HFF-Myc (cell line): ENCODE measurements at regions not wholly inside any gene's neighbourhood (a gene's known extent, or its start where the extent isn't known, plus 50 kb on each side); places are given as distances from the start of the nearest gene placed in this dataset.

ENCODE experiments used
- DNase-seq: peaks from one replicate; pipeline ENCODE4 v3.0.0-alpha.2; 2011; ENCODE audit warnings: low read depth; ENCODE audit errors: extremely low read depth
- H3K4me3 ChIP-seq: replicated peaks from 2 replicates; pipeline ENCODE4 v1.5.1; 2011; ENCODE audit warnings: low read depth, mild to moderate bottlenecking, control low read depth, low read length
- TF ChIP-seq, protein P1 (sequence below): IDR thresholded peaks from 2 replicates; pipeline ENCODE4 v1.5.1; 2012; ENCODE audit warnings: mild to moderate bottlenecking, low read depth, low read length, control low read depth; ENCODE audit errors: missing control alignments

DNA sequence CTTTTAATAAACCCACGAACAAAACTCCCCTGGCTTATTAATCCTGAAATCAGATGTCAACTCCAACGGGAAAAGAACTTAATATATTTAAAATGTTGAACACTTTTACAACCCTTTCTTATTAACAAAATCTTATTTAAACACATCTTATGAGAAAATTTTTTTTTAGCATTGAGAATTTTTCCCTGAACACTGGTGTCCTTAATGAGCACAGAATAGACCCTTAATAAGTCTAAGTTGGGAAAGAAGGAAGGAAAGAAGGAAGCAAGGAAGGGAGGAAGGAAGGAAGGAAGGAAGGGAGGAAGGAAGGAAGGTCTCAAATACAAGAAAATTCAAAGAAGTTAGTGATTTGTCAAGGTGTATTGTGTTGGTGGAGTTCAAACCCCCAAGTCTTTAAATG lies 129.2 kb upstream of the COL1A2 start:
- no peak for DNase-seq
- TF ChIP-seq, protein P1, sequence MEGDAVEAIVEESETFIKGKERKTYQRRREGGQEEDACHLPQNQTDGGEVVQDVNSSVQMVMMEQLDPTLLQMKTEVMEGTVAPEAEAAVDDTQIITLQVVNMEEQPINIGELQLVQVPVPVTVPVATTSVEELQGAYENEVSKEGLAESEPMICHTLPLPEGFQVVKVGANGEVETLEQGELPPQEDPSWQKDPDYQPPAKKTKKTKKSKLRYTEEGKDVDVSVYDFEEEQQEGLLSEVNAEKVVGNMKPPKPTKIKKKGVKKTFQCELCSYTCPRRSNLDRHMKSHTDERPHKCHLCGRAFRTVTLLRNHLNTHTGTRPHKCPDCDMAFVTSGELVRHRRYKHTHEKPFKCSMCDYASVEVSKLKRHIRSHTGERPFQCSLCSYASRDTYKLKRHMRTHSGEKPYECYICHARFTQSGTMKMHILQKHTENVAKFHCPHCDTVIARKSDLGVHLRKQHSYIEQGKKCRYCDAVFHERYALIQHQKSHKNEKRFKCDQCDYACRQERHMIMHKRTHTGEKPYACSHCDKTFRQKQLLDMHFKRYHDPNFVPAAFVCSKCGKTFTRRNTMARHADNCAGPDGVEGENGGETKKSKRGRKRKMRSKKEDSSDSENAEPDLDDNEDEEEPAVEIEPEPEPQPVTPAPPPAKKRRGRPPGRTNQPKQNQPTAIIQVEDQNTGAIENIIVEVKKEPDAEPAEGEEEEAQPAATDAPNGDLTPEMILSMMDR: no peak
- H3K4me3 ChIP-seq: no peak overlapping the region

DNA sequence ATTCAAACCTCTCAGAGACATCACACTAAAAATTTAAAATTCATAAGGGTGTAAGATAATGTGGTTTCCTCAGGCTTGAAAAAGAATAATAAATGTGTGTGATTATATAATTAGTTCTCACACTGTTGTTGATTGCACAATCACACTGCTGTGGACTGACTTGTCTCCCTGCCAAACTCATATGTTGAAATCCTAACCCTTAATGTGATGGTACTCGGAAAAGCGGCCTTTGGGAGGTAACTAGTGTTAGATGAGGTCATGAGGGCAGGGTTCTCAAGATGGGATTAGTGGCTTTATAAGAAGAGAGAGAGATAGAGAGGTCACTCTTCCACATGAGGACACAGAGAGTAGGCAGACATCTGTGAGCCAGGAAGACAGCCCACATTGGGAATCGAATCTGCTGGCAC lies 128.5 kb upstream of the COL1A2 start:
- H3K4me3 ChIP-seq: no peak overlapping the region
- TF ChIP-seq, protein P1: no peak
- DNase-seq: no peak

DNA sequence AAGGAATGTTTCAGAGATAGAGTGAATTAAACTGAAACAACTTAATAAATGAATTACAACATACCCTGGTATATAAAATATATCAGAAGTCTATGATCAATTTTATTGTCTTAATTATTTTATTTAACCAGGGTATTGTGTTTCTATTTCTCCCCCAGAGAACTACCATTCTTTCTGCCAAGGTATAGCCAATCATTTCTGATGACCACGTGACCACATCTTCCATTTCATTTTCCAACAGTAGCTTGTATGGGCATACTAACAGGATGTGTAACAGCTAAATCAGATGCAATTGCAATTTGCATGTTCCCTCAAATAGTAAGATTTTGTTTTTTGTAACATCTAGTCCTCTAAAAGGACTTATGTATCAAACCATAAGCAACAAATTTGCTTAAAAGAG lies 123.9 kb upstream of the COL1A2 start:
- H3K4me3 ChIP-seq: no peak overlapping the region
- TF ChIP-seq, protein P1: no peak

DNA sequence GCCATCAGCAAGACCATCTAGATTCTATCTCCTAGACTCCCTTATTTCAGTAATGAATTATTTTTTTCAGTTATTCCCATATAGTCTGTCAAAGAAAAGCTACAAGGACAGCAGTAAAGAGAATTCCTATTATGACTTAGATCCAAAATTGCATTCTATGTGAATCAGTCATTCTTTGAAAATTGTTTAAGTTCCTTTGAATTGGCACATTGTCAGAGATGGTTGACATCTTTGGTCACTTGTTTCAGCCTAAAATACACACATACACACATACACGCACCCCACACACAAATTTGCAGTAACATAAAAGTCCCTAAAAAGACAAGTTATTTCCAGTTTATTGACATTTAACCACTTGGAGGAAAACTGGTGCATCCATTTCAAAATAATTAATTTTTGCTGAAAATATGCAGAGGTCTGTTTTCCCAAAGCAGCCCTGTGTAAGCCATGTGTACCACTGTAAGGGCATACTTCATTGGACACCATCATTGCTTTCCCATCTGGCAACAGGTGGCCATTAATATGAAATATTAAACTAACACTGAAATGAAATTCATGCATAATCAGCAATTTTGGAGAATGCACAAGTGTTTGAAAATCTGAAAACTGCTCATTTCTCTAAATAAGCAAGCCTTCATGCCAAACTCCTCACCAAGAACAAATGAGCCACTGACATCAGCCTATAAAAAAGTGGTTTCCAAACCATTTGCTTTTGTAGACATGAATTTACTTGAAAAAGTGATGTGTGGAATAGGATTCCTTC lies 121.7 kb upstream of the COL1A2 start:
- TF ChIP-seq, protein P1: no peak
- no peak for DNase-seq
- H3K4me3 ChIP-seq: no peak overlapping the region

More for the DNA sequence above, 123.9 kb upstream of the COL1A2 start:
- no peak for DNase-seq

DNA sequence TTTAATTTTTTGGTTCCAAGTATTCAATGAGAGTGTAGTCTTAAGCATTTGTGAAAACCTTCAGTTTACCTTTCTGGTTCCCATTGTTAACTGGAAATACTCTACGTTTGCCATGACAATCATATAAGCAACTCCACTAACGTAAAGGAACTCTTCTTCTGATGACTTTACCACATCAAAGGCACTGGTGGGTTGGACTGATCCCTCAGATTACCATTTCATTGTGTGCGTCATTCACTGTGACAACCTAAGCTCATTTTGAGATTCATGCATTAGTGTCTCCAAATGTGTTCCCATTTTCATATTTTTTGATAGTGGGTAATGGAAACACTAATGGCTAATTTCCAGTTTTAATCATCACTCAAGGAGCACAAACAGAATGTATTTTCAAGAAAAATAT lies 119.9 kb upstream of the COL1A2 start:
- TF ChIP-seq, protein P1: no peak

DNA sequence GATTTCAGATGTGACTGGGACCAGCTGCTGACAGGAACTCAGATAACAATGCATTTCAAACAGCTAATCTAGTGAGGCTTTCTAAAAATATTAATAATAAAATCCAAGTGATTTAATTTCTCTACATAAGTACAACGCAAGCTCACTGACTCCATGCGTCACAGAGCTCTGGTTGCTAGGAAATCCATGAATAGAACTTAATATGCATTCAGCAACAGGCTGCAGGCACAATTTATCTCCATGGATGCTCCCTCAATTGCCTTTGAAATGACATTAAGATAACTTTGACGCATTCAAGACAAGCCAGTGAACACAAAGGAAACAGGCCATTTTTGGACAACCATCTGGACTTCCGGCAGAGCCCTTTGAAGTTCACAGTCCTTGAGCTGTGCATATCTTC lies 118.7 kb upstream of the COL1A2 start:
- DNase-seq: no peak
- H3K4me3 ChIP-seq: no peak overlapping the region
- TF ChIP-seq, protein P1: no peak

More for the DNA sequence above, 119.9 kb upstream of the COL1A2 start:
- no peak overlapping the region for H3K4me3 ChIP-seq
- no peak for DNase-seq

DNA sequence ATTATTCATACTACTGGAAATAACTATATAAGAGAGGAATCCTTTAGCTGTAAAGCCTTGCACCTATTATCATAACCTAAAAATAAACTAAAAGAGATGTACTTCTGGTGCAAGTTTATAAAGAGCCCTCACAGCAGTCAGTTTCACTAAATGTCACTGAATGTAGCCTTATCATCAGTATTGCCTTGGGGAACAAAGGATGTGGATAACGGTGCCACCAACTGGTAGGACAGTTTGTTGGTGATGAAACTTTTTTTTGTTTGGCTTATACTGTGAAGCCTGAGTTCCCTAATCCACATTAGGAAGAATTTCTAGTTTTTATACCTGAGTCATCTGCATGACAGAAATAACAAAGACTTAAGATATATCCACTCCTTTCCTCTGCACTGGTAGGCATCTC lies 117.9 kb upstream of the COL1A2 start:
- peak; percentile 43 for DNase-seq
- H3K4me3 ChIP-seq: no peak overlapping the region
- TF ChIP-seq, protein P1: peak; percentile 50
